ENCODE measurements at regions not wholly inside any gene's neighbourhood (a gene's known extent, or its start where the extent isn't known, plus 50 kb on each side); places are given as distances from the start of the nearest gene placed in this dataset.

DNA sequence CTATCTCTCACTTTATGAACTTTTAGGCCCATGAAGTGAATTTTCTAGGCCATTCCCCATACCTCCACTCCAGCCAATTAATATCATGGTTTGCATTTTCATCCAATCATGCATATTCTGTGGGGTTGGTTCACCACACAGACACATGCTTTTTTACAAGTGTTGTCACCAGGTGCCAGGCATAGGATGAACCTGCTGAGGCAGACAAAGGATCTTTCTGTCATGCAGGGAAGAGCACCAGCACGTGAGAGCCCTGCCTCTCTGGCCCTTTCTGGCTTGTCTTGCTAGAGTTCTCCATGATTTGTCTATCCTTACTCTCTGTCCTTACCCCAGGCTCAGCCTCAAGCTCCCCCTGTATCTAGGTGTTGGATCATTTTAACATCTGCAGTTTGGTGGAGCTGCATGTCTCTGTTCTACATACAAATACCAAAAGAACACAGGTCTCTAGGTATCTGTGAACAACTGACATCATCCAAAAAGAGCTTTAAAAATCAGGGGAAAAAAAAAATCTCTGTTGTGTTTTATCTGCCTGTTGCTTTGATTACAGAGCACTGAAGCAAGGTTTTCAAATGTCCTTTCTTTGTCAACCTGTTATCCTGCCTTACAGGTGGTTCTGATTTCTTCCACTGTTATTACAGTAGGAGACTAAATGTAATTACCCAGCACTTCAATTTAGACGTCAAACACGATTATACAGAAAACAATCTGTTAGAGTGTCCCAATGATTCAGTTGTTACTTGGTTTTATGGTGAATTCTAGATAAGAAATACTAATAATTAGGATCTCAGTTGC is 58.4 kb upstream of the GRAMD1B start:
- Histone ChIP-seq H3K27ac (ENCODE audit: low read depth) (no peak overlapping the region), H3K27me3 (ENCODE audit: insufficient read depth) (no peaks in the 10 kb centered on the region), H4K20me1 (replicated peaks; ENCODE audit: insufficient read depth) (no peaks in the 10 kb centered on the region), H3K9me2 (ENCODE audit: insufficient read depth) (no peaks in the 10 kb centered on the region), H3F3A (replicated peaks; ENCODE audit: low read depth) (no peaks in the 10 kb centered on the region), H3K4me3 (no peak overlapping the region), H3K36me3 (ENCODE audit: insufficient read depth) (no peaks in the 10 kb centered on the region), H3K4me2 (no peak overlapping the region), H3K4me1 (ENCODE audit: insufficient read depth) (peaks cover 9% of the 10 kb centered on the region), H3K79me2 (replicated peaks; ENCODE audit: insufficient read depth) (no peaks in the 10 kb centered on the region), H2AFZ (no peak overlapping the region)
- peak; percentile 78 for ATAC-seq
- Mint-ChIP-seq H3K9me3 (no peaks in the 10 kb centered on the region), H3K27ac (no peak overlapping the region), H3K27me3 (ENCODE audit: insufficient read depth, low read depth, poor library complexity) (peaks cover 3% of the 10 kb centered on the region), H3K4me3 (no peak overlapping the region), H3K4me1 (peaks cover 15% of the 10 kb centered on the region), H3K36me3 (ENCODE audit: low read depth) (no peaks in the 10 kb centered on the region)
- no peak for DNase-seq (ENCODE audit: low spot score)
- TF ChIP-seq NANOG (IDR thresholded peaks at IDR 0.05; ENCODE audit: borderline replicate concordance), result no peak
- TF ChIP-seq, protein P1, sequence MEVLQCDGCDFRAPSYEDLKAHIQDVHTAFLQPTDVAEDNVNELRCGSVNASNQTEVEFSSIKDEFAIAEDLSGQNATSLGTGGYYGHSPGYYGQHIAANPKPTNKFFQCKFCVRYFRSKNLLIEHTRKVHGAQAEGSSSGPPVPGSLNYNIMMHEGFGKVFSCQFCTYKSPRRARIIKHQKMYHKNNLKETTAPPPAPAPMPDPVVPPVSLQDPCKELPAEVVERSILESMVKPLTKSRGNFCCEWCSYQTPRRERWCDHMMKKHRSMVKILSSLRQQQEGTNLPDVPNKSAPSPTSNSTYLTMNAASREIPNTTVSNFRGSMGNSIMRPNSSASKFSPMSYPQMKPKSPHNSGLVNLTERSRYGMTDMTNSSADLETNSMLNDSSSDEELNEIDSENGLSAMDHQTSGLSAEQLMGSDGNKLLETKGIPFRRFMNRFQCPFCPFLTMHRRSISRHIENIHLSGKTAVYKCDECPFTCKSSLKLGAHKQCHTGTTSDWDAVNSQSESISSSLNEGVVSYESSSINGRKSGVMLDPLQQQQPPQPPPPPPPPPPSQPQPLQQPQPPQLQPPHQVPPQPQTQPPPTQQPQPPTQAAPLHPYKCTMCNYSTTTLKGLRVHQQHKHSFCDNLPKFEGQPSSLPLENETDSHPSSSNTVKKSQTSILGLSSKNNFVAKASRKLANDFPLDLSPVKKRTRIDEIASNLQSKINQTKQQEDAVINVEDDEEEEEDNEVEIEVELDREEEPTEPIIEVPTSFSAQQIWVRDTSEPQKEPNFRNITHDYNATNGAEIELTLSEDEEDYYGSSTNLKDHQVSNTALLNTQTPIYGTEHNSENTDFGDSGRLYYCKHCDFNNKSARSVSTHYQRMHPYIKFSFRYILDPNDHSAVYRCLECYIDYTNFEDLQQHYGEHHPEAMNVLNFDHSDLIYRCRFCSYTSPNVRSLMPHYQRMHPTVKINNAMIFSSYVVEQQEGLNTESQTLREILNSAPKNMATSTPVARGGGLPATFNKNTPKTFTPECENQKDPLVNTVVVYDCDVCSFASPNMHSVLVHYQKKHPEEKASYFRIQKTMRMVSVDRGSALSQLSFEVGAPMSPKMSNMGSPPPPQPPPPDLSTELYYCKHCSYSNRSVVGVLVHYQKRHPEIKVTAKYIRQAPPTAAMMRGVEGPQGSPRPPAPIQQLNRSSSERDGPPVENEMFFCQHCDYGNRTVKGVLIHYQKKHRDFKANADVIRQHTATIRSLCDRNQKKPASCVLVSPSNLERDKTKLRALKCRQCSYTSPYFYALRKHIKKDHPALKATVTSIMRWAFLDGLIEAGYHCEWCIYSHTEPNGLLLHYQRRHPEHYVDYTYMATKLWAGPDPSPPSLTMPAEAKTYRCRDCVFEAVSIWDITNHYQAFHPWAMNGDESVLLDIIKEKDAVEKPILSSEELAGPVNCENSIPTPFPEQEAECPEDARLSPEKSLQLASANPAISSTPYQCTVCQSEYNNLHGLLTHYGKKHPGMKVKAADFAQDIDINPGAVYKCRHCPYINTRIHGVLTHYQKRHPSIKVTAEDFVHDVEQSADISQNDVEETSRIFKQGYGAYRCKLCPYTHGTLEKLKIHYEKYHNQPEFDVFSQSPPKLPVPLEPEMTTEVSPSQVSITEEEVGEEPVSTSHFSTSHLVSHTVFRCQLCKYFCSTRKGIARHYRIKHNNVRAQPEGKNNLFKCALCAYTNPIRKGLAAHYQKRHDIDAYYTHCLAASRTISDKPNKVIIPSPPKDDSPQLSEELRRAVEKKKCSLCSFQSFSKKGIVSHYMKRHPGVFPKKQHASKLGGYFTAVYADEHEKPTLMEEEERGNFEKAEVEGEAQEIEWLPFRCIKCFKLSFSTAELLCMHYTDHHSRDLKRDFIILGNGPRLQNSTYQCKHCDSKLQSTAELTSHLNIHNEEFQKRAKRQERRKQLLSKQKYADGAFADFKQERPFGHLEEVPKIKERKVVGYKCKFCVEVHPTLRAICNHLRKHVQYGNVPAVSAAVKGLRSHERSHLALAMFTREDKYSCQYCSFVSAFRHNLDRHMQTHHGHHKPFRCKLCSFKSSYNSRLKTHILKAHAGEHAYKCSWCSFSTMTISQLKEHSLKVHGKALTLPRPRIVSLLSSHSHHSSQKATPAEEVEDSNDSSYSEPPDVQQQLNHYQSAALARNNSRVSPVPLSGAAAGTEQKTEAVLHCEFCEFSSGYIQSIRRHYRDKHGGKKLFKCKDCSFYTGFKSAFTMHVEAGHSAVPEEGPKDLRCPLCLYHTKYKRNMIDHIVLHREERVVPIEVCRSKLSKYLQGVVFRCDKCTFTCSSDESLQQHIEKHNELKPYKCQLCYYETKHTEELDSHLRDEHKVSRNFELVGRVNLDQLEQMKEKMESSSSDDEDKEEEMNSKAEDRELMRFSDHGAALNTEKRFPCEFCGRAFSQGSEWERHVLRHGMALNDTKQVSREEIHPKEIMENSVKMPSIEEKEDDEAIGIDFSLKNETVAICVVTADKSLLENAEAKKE (CRISPR knock-in tag; IDR thresholded peaks at IDR 0.05), result peak; percentile 61
- TF ChIP-seq, protein P2, sequence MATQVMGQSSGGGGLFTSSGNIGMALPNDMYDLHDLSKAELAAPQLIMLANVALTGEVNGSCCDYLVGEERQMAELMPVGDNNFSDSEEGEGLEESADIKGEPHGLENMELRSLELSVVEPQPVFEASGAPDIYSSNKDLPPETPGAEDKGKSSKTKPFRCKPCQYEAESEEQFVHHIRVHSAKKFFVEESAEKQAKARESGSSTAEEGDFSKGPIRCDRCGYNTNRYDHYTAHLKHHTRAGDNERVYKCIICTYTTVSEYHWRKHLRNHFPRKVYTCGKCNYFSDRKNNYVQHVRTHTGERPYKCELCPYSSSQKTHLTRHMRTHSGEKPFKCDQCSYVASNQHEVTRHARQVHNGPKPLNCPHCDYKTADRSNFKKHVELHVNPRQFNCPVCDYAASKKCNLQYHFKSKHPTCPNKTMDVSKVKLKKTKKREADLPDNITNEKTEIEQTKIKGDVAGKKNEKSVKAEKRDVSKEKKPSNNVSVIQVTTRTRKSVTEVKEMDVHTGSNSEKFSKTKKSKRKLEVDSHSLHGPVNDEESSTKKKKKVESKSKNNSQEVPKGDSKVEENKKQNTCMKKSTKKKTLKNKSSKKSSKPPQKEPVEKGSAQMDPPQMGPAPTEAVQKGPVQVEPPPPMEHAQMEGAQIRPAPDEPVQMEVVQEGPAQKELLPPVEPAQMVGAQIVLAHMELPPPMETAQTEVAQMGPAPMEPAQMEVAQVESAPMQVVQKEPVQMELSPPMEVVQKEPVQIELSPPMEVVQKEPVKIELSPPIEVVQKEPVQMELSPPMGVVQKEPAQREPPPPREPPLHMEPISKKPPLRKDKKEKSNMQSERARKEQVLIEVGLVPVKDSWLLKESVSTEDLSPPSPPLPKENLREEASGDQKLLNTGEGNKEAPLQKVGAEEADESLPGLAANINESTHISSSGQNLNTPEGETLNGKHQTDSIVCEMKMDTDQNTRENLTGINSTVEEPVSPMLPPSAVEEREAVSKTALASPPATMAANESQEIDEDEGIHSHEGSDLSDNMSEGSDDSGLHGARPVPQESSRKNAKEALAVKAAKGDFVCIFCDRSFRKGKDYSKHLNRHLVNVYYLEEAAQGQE (IDR thresholded peaks at IDR 0.05; ENCODE audit: unreplicated experiment), result no peak
- TF ChIP-seq EZH2phosphoT487 (IDR thresholded peaks at IDR 0.05; ENCODE audit: unreplicated experiment), result no peak
- TF ChIP-seq, protein P3, sequence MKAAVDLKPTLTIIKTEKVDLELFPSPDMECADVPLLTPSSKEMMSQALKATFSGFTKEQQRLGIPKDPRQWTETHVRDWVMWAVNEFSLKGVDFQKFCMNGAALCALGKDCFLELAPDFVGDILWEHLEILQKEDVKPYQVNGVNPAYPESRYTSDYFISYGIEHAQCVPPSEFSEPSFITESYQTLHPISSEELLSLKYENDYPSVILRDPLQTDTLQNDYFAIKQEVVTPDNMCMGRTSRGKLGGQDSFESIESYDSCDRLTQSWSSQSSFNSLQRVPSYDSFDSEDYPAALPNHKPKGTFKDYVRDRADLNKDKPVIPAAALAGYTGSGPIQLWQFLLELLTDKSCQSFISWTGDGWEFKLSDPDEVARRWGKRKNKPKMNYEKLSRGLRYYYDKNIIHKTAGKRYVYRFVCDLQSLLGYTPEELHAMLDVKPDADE (IDR thresholded peaks at IDR 0.05), result no peak
- no peak for TF ChIP-seq ZNF331 (CRISPR knock-in tag; IDR thresholded peaks at IDR 0.05; ENCODE audit: low read depth)
